ENCODE measurements at regions not wholly inside any gene's neighbourhood (a gene's known extent, or its start where the extent isn't known, plus 50 kb on each side); places are given as distances from the start of the nearest gene placed in this dataset.

- TF ChIP-seq, protein P1, sequence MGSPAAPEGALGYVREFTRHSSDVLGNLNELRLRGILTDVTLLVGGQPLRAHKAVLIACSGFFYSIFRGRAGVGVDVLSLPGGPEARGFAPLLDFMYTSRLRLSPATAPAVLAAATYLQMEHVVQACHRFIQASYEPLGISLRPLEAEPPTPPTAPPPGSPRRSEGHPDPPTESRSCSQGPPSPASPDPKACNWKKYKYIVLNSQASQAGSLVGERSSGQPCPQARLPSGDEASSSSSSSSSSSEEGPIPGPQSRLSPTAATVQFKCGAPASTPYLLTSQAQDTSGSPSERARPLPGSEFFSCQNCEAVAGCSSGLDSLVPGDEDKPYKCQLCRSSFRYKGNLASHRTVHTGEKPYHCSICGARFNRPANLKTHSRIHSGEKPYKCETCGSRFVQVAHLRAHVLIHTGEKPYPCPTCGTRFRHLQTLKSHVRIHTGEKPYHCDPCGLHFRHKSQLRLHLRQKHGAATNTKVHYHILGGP (tag by site-specific recombination; IDR thresholded peaks at IDR 0.05) = no peak
- TF ChIP-seq FEZF1 (tag by site-specific recombination; IDR thresholded peaks at IDR 0.05) = no peak
- TF ChIP-seq, protein P2, sequence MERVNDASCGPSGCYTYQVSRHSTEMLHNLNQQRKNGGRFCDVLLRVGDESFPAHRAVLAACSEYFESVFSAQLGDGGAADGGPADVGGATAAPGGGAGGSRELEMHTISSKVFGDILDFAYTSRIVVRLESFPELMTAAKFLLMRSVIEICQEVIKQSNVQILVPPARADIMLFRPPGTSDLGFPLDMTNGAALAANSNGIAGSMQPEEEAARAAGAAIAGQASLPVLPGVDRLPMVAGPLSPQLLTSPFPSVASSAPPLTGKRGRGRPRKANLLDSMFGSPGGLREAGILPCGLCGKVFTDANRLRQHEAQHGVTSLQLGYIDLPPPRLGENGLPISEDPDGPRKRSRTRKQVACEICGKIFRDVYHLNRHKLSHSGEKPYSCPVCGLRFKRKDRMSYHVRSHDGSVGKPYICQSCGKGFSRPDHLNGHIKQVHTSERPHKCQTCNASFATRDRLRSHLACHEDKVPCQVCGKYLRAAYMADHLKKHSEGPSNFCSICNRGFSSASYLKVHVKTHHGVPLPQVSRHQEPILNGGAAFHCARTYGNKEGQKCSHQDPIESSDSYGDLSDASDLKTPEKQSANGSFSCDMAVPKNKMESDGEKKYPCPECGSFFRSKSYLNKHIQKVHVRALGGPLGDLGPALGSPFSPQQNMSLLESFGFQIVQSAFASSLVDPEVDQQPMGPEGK (tag by site-specific recombination; IDR thresholded peaks at IDR 0.05) = no peak
These were observed 151.3 kb upstream of the LEF1 start (continued) for GRCh38 chr4:108320061-108320460.

DNA sequence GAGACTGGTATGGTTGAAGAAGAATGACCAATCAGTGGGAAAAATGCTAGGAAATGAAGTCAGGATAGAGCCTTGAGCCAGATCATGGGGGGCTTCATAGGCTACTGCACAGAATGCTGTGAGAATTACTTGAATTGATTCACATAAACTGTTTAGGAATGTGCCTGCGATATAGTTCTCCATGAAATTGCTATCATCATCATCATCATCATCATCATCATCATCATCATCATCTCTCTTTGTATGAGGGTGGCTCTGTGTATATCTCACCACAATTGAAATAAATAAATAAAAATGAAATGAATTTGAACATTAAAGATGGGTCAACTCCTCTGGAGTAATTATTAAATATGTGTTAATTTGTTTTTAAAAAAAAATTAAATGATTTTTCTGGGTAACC is 148.6 kb upstream of the LEF1 start:
- Histone ChIP-seq H3K4me1 (ENCODE audit: control insufficient read depth, insufficient read depth, low read length) (no peaks in the 10 kb centered on the region), H3K9me3 (ENCODE audit: control insufficient read depth, insufficient read depth, low read depth, low read length) (no peaks in the 10 kb centered on the region), H3K36me3 (ENCODE audit: control insufficient read depth in 2 of 2, insufficient read depth in 1 of 2, low read length in 2 of 2) (no peaks in the 10 kb centered on the region), H3K4me3 (ENCODE audit: low read depth, low read length) (no peak overlapping the region), H3K27ac (ENCODE audit: extremely low read depth, low read depth, low read length) (no peak overlapping the region)
- ChIA-PET CTCF (interaction anchor here (0.6 kb wide), 1 partner anchor 338 kb away, joined by 3 read pairs; no protein-coding TSS in a partner anchor), POLR2A (no interaction called here)
- TF ChIP-seq, protein P3, sequence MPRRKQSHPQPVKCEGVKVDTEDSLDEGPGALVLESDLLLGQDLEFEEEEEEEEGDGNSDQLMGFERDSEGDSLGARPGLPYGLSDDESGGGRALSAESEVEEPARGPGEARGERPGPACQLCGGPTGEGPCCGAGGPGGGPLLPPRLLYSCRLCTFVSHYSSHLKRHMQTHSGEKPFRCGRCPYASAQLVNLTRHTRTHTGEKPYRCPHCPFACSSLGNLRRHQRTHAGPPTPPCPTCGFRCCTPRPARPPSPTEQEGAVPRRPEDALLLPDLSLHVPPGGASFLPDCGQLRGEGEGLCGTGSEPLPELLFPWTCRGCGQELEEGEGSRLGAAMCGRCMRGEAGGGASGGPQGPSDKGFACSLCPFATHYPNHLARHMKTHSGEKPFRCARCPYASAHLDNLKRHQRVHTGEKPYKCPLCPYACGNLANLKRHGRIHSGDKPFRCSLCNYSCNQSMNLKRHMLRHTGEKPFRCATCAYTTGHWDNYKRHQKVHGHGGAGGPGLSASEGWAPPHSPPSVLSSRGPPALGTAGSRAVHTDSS (tag by site-specific recombination; IDR thresholded peaks at IDR 0.05) = peak; percentile 91
- TF ChIP-seq ZNF16 (tag by site-specific recombination; IDR thresholded peaks at IDR 0.05; ENCODE audit: low read depth) = no peak

GRCh38 chr4:108315694-108316093 is 147.0 kb upstream of the LEF1 start:
- no peak for TF ChIP-seq ZBTB10 (tag by site-specific recombination; IDR thresholded peaks at IDR 0.05)
- no peak for TF ChIP-seq PRDM1 (tag by site-specific recombination; IDR thresholded peaks at IDR 0.05)
- TF ChIP-seq ZNF112 (tag by site-specific recombination; IDR thresholded peaks at IDR 0.05) = no peak
- TF ChIP-seq REST (tag by site-specific recombination; IDR thresholded peaks at IDR 0.05) = no peak
- TF ChIP-seq, protein P4, sequence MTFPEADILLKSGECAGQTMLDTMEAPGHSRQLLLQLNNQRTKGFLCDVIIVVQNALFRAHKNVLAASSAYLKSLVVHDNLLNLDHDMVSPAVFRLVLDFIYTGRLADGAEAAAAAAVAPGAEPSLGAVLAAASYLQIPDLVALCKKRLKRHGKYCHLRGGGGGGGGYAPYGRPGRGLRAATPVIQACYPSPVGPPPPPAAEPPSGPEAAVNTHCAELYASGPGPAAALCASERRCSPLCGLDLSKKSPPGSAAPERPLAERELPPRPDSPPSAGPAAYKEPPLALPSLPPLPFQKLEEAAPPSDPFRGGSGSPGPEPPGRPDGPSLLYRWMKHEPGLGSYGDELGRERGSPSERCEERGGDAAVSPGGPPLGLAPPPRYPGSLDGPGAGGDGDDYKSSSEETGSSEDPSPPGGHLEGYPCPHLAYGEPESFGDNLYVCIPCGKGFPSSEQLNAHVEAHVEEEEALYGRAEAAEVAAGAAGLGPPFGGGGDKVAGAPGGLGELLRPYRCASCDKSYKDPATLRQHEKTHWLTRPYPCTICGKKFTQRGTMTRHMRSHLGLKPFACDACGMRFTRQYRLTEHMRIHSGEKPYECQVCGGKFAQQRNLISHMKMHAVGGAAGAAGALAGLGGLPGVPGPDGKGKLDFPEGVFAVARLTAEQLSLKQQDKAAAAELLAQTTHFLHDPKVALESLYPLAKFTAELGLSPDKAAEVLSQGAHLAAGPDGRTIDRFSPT (tag by site-specific recombination; IDR thresholded peaks at IDR 0.05) = no peak
- CTCF ChIA-PET = no interaction called here
- H3K4me3 ChIP-seq (ENCODE audit: low read depth, low read length) = no peak overlapping the region
- no peaks in the 10 kb centered on the region for H3K4me1 ChIP-seq (ENCODE audit: control insufficient read depth, insufficient read depth, low read length)
- H3K9me3 ChIP-seq (ENCODE audit: control insufficient read depth, insufficient read depth, low read depth, low read length) = no peaks in the 10 kb centered on the region
- POLR2A ChIA-PET = no interaction called here
- H3K36me3 ChIP-seq (ENCODE audit: control insufficient read depth in 2 of 2, insufficient read depth in 1 of 2, low read length in 2 of 2) = no peaks in the 10 kb centered on the region
- H3K27ac ChIP-seq (ENCODE audit: extremely low read depth, low read depth, low read length) = no peak overlapping the region
